WTC11 (cell line): ENCODE measurements at regions not wholly inside any gene's neighbourhood (a gene's known extent, or its start where the extent isn't known, plus 50 kb on each side); places are given as distances from the start of the nearest gene placed in this dataset.

ENCODE experiments used
- ETV6 ChIP-seq: sonication (generic); formaldehyde crosslinking; IDR thresholded peaks from 2 replicates; pipeline ENCODE4 v1.8.1; 2022; ENCODE audit warnings: mild to moderate bottlenecking, missing genetic modification reagents
- JUN ChIP-seq: sonication (generic); formaldehyde crosslinking; IDR thresholded peaks from 2 replicates; pipeline ENCODE4 v1.8.0; 2023; ENCODE audit warnings: mild to moderate bottlenecking, missing genetic modification reagents
- MXD4 ChIP-seq: fragments of 250-450 bp; sonication (Bioruptor Pico); IDR thresholded peaks from 2 replicates; pipeline ENCODE4 v1.8.0; 2021; ENCODE audit warnings: mild to moderate bottlenecking, moderate library complexity, borderline replicate concordance
- NR3C1 ChIP-seq: sonication (generic); formaldehyde crosslinking; conservative IDR thresholded peaks from 2 replicates; pipeline ENCODE4 v1.8.1; 2023; ENCODE audit warnings: low read depth, mild to moderate bottlenecking, missing genetic modification reagents
- SP1 ChIP-seq: sonication (generic); formaldehyde crosslinking; conservative IDR thresholded peaks from 2 replicates; pipeline ENCODE4 v1.8.1; 2022; ENCODE audit warnings: missing genetic modification reagents
- USF2 ChIP-seq: sonication (generic); formaldehyde crosslinking; IDR thresholded peaks from 2 replicates; pipeline ENCODE4 v1.8.1; 2023; ENCODE audit warnings: mild to moderate bottlenecking, missing genetic modification reagents, moderate library complexity
- TF ChIP-seq, protein P1 (sequence below): fragments of 200-600 bp; IDR thresholded peaks from 2 replicates; pipeline ENCODE4 v1.8.0; 2022; ENCODE audit warnings: antibody characterized with exemption

GRCh38 chrX:56066016-56066415 is 166.1 kb upstream of the KLF8 start:
- TF ChIP-seq, protein P1, sequence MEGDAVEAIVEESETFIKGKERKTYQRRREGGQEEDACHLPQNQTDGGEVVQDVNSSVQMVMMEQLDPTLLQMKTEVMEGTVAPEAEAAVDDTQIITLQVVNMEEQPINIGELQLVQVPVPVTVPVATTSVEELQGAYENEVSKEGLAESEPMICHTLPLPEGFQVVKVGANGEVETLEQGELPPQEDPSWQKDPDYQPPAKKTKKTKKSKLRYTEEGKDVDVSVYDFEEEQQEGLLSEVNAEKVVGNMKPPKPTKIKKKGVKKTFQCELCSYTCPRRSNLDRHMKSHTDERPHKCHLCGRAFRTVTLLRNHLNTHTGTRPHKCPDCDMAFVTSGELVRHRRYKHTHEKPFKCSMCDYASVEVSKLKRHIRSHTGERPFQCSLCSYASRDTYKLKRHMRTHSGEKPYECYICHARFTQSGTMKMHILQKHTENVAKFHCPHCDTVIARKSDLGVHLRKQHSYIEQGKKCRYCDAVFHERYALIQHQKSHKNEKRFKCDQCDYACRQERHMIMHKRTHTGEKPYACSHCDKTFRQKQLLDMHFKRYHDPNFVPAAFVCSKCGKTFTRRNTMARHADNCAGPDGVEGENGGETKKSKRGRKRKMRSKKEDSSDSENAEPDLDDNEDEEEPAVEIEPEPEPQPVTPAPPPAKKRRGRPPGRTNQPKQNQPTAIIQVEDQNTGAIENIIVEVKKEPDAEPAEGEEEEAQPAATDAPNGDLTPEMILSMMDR = no peak
- TF ChIP-seq NR3C1 (CRISPR knock-in tag) (no peak), MXD4 (CRISPR knock-in tag) (no peak), JUN (CRISPR knock-in tag) (no peak), USF2 (CRISPR knock-in tag) (no peak), SP1 (no peak), ETV6 (no peak)
